ENCODE measurements at regions not wholly inside any gene's neighbourhood (a gene's known extent, or its start where the extent isn't known, plus 50 kb on each side); places are given as distances from the start of the nearest gene placed in this dataset.

- DNase-seq (ENCODE audit: low read depth): no peak
Measured at GRCh38 chr17:72576289-72576759, 455.5 kb downstream of the SOX9 start.

DNA sequence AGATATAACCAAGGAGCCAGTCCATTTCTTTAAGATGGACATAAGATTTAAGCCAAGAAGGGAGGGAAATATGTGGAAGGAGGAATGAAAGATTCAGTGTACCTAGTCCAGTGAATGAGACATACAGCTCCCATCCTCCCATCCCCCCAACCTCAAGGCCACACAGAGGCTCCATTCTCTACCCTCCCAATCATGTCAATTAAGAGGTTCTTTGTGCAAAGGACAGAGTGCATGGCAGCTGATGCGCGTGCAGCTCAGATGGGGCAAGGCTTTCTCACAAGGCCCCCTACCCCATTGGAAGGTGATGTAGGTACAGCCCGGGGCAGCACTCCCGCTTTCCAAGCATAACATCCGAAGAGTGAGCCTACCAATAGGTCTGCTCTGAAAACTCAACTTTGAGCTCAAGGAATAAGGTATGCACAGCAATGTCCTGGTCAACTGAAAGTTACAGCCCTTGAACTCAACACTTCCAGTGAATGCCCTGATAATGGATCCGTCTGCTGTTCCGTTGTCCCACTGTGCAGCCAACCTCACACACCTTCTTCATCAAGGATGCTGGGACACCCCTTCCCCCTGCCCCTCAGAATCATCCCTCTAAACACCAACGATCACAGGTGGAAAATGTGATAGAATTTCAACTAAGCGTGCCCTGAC lies 458.1 kb downstream of the SOX9 start:
- no peak for DNase-seq (ENCODE audit: low read depth)

DNA sequence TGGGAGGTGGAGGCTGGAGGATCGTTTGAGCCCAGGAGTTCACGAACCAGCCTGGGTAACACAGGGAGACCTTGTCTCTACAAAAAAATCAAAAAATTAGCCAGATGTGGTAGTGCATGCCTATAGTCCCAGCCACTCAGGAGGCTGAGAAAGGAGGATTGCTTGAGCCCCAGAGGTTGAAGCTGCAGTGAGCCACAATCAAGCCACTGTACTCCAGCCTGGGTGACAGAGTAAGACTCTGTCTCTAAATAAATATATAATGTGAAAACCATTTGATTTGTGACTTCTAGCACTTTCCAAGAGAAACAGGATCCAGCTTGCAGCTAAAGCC lies 459.1 kb downstream of the SOX9 start:
- no peak for DNase-seq (ENCODE audit: low read depth)

- peak; percentile 66 for DNase-seq (ENCODE audit: low read depth)
Measured at GRCh38 chr17:72580321-72581127, 459.7 kb downstream of the SOX9 start.

DNA sequence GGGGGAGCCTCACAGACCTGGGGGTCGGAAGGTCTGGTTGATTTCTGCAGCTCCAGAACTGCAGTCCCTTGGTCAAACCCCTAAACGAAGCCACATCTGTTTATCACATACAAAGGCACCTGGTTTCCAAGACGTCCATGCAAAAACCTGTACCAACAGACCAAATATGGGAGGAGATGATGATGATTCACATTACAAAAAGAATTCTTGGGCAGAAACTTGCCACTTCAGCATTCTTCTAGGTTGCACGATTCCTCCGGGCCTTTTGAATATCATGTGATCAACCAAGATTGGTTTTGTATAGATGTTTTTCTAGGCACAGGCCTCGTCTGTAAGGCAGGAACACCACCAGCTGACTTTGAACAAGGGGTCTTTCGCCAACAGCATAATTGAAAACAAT lies 466.3 kb downstream of the SOX9 start:
- DNase-seq (ENCODE audit: low read depth): peak; percentile 45

DNA sequence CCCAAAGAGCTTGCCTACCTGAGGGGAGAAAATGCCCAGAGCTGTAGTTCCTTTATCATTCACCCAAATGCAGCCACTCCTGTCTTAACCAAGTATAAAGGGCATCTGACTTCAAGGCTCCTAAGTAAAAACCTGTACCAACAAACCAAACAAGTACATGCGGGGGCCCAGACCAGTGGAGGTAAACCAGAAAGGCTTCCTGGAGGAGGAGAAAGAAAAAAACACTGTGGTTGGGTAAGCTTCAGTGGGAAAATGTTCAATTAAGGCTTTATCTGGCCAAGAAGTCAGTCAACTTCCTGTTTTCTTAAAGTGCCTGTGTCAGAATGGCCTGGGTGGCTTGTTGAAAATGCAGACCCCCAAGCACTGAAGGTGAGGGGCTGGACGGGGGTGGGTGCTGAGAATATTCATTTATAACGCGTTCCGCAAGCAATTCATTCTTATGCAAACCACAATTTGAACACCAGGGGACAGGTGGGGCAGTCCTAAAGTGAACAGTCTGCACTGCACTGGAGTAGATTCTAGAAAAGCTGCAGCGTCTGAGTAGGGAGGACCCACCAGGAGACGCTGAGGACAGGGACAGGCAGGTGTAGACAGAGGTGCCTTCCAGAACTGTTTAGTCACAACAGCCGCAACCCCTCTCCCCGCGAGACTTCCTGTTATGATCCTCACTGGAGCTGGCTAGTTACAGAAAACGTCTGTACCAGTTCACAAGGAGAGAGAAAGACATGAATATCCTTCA lies 467.1 kb downstream of the SOX9 start:
- DNase-seq (ENCODE audit: low read depth): no peak

GRCh38 chr17:72588561-72588960 lies 467.7 kb downstream of the SOX9 start:
- DNase-seq (ENCODE audit: low read depth): no peak

DNA sequence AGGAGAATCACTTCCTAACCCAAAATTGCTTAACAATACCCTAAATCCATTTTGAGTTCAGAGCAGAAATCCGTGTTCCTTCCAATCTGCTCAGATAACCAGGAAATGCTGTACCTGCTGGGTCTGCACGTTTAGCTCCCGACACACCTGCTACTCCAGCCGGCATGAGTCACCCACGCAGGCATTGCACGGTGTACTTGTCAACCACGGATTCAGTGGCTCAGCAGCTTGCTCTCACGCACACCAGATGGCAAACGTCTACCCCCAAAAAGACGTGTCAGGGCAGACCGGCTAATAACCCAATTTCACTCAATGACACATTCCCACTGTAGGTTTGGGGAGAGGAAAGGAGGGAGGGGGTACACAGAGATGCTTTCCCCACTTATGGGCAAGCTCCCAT lies 468.1 kb downstream of the SOX9 start:
- peak; percentile 69 for DNase-seq (ENCODE audit: low read depth)

DNA sequence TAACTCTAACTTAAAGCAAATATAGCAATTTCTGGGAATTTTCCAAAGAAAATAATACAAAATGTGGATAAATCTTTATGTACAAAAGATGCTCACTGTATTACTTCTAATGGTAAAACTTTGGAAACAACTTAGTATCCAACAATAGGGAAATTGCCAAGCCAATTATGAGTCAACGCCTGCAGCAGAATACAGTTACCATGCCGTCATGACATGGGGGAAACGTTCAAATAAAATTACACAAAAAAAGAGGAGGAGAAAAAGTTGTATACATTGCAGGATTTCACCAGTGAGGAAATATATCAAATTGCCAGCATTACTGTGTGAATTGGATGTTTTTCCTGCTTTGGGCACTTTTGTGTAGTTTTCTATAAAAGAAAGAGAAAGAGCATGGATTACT lies 469.6 kb downstream of the SOX9 start:
- peak; percentile 44 for DNase-seq (ENCODE audit: low read depth)

DNA sequence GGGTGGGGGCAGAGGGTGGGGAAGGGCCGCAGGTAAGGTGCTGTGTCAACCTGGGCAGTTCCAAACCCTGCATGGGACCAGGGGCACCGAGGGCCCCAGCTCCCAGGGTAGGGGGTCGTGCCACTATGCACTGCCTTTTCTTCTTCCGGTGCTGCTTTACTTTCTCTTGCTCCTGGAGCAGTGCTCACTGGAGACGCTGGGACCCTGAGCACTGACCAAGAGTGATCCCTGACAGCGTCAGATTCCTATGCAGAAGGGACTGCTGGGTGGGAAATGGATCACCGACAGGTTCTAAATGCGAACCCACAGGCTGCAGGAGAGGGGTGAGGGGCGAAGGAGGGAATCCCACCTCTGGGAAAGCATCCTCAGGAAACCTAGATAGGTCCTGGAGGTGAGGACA lies 470.1 kb downstream of the SOX9 start:
- DNase-seq (ENCODE audit: low read depth): no peak

DNA sequence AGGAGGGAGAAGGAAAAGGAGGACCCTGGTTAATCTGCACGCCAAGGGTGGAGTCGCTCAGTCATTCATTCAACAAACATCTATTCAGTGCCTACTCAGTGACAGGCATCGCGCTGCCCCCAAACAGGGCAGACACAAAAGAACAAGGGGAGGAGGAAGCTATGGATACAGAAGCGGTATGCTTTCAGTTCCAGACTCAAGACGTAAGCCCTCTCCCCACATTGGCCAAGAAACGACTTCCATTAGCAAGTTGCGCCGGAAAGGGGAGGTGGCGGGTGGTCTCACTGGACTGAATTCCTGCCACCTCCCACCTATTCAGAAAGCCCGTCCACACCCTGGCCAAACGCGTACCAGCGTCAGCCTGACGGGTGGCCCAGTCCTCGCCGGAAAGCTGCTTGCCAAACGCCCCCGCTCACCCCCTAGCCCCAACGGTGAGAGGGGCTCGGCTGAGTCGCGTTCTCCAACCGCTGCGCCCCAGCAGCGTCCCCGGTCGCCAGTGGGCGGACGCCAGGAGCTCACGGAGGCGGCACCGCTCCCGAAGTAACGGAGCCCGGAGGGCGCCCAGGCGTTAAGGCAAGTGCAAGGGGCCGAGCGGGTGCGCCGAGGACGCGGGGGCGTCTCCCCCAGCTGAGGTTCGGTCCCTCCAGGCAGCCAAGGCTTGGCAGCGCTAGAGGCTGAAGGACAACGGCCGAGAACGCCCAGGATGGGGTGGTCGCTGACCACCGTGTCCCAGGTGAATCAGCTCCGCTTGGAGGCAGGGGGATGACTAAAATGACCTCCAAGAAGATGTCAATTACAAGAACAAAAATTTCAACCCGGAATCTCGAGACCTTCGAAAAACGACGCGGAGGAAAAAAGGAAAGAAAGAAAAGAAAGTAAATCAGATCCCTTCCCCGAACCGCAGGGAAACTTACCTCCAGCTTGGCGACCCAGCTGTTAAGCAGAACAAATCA lies 470.7 kb downstream of the SOX9 start:
- DNase-seq (ENCODE audit: low read depth): no peak

DNA sequence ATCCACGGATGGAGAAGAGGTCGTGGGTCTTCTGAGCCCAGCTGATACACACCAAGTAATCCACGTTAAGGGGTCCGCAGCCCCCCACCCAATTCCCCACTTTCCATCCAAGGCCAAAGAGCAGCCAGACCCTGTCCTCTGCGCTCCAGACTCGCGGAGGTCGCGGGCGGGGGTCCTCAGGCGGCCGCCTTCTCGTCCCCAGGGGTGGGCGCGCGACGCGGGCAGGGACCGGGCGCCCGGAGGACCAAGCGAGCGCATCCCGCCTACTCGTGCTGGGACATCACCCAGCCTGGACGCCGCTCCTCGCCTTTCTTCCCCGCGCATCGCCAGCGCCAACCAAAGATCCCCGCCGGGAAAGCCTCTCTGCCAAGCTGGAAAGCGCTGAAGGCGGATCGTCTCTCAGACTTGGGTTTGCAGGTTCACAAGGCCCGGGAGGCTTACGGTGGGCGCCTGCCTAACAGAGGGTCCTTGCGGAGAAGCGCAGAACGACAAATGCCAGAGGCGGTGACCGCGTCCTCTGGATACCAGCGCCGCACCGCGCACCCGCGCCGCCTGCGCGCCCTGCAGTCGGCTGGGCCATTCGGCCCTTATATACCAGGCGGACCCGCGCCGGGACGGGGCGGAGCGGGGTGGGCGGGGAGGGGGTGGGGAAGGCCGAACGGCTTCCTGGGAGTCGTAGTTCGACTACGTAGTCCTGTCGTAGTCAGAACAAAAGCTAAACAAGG lies 471.6 kb downstream of the SOX9 start:
- peak; percentile 55 for DNase-seq (ENCODE audit: low read depth)

- DNase-seq (ENCODE audit: low read depth): no peak
Measured at GRCh38 chr17:72592967-72593325, 472.1 kb downstream of the SOX9 start.

DNA sequence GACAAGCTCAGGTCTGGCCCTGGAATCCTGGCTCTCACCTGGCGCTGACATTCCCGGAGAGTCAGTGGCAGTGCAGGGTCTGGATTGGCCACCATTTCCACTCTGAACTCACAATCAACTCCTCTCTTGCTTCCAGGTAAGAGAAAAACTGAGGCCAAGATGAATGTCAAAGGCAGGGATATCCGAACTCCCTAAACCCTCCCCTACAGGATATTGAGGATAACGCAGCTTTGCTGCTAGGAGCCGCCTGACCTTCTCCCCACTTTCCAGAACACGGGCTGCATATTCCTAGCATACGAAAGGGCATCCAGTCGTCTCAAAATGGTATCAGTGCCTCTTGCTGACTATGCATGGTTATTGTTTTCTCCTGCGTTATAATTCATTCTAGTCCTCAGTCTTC lies 473.4 kb downstream of the SOX9 start:
- DNase-seq (ENCODE audit: low read depth): no peak

All from renal cortical epithelial cell (primary cell).